ENCODE measurements at regions not wholly inside any gene's neighbourhood (a gene's known extent, or its start where the extent isn't known, plus 50 kb on each side); places are given as distances from the start of the nearest gene placed in this dataset.

GRCh38 chr3:181446741-181447140 lies 265.0 kb upstream of the SOX2 start:
- DNase-seq (ENCODE audit: low spot score): no peak

- no peak for DNase-seq (ENCODE audit: low spot score)
Measured at GRCh38 chr3:181442066-181442465, 269.7 kb upstream of the SOX2 start.

GRCh38 chr3:181432992-181433391 lies 278.7 kb upstream of the SOX2 start:
- DNase-seq (ENCODE audit: low spot score): no peak

- no peak for DNase-seq (ENCODE audit: low spot score)
Measured at GRCh38 chr3:181431748-181432147, 280.0 kb upstream of the SOX2 start.

GRCh38 chr3:181425074-181425473 lies 286.7 kb upstream of the SOX2 start:
- DNase-seq (ENCODE audit: low spot score): no peak

- DNase-seq (ENCODE audit: low spot score): peak; percentile 63
Measured at GRCh38 chr3:181418233-181418632, 293.5 kb upstream of the SOX2 start.

- peak; percentile 80 for DNase-seq (ENCODE audit: low spot score)
Measured at GRCh38 chr3:181417748-181418147, 294.0 kb upstream of the SOX2 start.

GRCh38 chr3:181410870-181411269 lies 300.9 kb upstream of the SOX2 start:
- DNase-seq (ENCODE audit: low spot score): no peak

- no peak for DNase-seq (ENCODE audit: low spot score)
Measured at GRCh38 chr3:181403876-181404660, 307.7 kb upstream of the SOX2 start.

GRCh38 chr3:181402347-181402746 lies 309.4 kb upstream of the SOX2 start:
- DNase-seq (ENCODE audit: low spot score): no peak

GRCh38 chr3:181384970-181385369 lies 326.8 kb upstream of the SOX2 start:
- DNase-seq (ENCODE audit: low spot score): no peak

GRCh38 chr3:181383760-181384159 lies 328.0 kb upstream of the SOX2 start:
- DNase-seq (ENCODE audit: low spot score): no peak

GRCh38 chr3:181383201-181383600 lies 328.5 kb upstream of the SOX2 start:
- no peak for DNase-seq (ENCODE audit: low spot score)

- no peak for DNase-seq (ENCODE audit: low spot score)
Measured at GRCh38 chr3:181382656-181383055, 329.1 kb upstream of the SOX2 start.

- DNase-seq (ENCODE audit: low spot score): no peak
Measured at GRCh38 chr3:181379278-181379677, 332.4 kb upstream of the SOX2 start.

- DNase-seq (ENCODE audit: low spot score): peak; percentile 72
Measured at GRCh38 chr3:181369637-181370036, 342.1 kb upstream of the SOX2 start.

GRCh38 chr3:181363231-181363630 lies 348.5 kb upstream of the SOX2 start:
- peak; percentile 41 for DNase-seq (ENCODE audit: low spot score)

- no peak for DNase-seq (ENCODE audit: low spot score)
Measured at GRCh38 chr3:181362378-181362777, 349.3 kb upstream of the SOX2 start.

- DNase-seq (ENCODE audit: low spot score): no peak
Measured at GRCh38 chr3:181358562-181358961, 353.2 kb upstream of the SOX2 start.

- DNase-seq (ENCODE audit: low spot score): no peak
Measured at GRCh38 chr3:181358060-181358459, 353.7 kb upstream of the SOX2 start.

GRCh38 chr3:181354140-181354539 lies 357.6 kb upstream of the SOX2 start:
- no peak for DNase-seq (ENCODE audit: low spot score)

- DNase-seq (ENCODE audit: low spot score): no peak
Measured at GRCh38 chr3:181344331-181344730, 354.8 kb upstream of the DNAJC19 start.

- DNase-seq (ENCODE audit: low spot score): no peak
Measured at GRCh38 chr3:181336597-181336996, 347.1 kb upstream of the DNAJC19 start.

- DNase-seq (ENCODE audit: low spot score): peak; percentile 63
Measured at GRCh38 chr3:181333394-181333793, 343.9 kb upstream of the DNAJC19 start.
